Kidney capillary endothelial cell (primary cell): ENCODE measurements at regions not wholly inside any gene's neighbourhood (a gene's known extent, or its start where the extent isn't known, plus 50 kb on each side); places are given as distances from the start of the nearest gene placed in this dataset.
A peak's percentile ranks its signal among the peaks of the same experiment; 100 is the strongest.

Experiments used
- DNase-seq: peaks from one replicate; pipeline ENCODE4 v3.0.0-alpha.2; 2018; ENCODE audit warnings: low spot score

DNA sequence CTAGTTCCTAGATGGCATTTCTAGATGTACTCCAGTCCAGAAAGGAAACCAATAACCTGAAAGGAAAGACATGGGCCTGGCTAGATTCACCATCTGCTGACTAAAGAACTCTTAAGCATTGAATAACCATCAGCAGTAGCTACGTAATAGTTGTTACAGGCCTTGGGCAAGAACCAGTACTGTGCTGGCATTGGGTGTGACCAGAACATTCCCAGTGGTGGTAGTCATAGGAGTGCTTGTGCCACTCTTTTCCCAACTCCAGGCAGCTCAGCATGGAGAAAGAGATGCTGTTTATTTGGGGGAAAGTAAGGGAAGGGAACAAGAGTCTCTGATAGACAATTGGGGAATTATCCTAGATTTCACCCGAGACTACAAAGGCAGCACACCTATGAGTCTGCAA, 333.3 kb downstream of the SLC16A7 start:
- no peak for DNase-seq

DNA sequence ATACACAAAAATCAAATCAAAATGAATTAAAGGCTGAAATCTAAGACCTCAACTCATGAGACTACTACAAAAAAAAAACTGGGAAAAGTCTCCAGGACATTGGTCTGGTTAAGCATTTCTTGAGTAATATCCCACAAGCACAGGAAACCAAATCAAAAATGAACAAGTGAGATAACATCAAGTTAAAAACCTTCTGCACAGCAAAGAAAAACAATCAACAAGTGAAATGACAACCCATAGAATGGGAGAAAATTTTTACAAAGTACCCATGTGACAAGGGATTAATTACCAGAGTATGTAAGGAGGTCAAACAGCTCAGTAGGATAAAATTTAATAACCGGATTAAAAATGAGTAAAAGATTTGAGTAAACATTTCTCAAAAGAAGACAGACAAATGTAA, 338.7 kb downstream of the SLC16A7 start:
- DNase-seq = no peak

DNA sequence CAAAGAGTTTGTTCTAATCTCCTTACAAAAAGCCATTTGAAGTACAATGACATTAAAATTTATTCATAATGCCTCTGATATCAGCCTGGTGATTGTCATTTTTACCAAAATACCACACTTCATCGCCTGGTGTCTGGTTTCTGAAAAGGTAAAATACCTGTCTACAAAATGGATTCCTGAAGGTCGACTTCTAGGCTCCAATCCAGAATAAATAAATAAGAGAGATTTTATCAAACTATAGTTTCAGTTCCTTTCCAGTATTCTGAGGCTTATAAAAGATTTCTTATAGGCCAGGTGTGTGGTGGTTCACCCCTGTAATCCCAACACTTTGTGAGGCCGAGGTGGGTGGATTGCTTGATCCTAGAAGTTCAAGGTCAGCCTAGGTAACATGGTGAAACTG, 340.7 kb downstream of the SLC16A7 start:
- no peak for DNase-seq

DNA sequence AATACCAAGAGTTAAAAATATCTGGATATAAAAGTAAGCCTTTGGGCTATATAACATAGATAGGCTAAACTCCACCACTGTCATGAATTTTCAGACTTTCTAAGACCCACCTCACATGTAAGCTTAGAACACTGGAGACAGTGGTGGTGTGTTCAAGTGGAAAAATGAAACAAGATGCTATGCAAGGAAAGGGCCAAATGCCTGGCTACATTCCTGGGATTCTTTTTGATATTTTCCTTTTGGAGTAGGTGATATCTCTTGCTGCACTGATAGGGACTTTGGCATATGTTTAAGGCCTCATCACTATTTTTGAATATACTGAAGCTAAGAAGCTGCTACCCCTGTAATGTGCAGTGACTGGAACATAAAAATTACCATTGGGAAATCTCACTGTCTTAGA, 341.3 kb downstream of the SLC16A7 start:
- no peak for DNase-seq

DNA sequence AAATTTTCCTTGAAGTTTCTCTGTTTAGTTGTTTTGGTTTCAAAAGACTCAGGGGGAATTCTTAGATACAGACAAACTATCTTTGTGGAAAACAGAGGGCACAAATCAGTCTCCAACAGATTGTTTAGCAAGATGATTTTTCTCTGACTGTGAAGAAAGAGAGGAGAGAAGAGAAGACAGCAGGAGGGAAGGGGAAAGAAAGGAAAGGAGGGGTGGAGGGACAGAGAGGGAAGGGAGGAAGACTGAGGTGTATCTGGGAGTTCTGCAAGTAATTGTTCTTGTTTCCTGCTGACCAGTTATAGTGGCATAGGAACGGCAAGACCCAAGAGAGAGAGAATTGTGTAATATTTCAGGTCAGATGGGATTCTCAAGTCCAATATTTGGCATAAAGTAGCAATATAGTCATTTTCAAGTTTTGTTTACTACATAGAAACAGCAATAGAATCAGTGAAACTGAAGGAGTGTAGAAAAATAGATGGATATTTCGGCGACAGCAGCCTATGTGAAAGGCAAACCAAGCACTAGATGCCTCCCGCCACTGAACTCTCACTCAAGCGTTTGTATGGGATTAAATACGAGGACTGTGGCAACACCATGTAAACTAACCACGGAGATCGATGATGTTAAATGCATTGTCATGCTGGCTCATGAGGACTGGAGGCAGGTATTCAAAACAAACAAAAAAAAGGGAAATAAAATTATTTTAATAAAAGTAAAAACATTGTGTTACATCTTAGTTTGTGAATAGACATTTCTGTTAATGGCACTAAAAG, 342.5 kb downstream of the SLC16A7 start:
- DNase-seq = no peak

DNA sequence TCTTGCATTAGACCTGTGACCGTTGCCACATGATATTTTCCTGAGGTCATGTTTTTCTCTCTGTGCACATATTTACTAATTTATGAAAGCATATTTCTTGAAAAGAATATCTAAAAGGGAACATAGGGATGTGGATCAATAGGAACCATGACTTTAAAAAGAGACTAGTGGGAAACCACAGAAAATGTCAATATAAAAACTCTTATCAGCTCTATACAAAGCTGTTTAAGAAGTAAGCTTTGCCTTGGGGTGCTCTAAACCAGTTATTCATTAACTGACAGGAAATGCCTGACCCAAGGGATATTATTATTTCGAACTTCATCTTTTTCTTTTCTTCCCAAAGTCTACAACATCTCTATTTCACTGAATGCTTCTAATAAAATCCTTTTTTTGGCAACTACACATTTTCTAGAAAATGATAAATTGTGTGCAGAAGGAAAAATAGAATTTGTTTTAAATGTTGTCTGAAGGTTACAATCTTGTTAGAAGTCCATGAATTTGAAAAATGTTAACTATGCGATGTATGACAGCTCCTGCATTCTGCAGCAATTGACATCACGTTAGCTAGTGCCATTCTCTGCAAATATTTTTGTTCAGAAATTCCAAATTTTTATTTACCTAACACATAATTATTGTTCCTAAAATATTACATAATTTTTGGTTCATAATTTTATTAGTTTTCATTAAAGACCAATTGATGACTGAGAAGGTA, 345.0 kb downstream of the SLC16A7 start:
- DNase-seq = no peak

DNA sequence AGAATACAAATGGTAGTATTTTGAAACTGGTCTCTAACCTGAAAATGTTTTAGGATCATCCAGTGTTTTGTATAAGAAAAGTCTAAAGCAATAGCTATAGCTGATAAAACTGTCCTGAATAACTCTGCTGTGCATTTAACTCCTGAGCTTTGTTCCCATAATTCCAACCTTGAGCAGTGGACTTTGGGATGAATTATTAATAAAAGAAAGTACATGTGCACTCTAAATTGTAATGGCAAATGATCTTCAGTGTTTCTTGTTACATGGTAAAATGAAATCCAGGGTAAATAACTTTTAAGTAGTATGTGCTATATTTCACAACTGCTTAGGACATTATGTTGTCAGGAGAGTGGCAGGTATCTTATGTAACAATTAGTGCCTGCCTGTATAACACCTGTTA, 345.6 kb downstream of the SLC16A7 start:
- no peak for DNase-seq

DNA sequence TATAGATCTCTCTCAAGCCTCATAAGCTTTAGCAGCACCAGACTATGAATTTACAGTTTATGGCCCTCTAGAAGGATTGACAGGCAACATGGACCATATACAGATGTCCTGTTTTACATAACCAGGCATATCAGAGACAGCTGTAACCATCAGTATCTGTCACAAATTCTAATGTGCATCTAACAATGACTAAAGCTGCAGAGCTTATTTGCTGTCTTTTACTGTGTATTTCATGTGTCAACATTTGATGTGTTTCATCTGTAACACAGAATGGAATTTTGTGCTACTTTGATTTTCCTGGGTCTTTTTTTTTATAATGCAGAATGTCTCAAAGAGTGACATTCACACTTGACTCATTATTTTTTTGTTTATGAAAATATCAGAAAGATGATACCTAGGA, 348.3 kb downstream of the SLC16A7 start:
- no peak for DNase-seq

DNA sequence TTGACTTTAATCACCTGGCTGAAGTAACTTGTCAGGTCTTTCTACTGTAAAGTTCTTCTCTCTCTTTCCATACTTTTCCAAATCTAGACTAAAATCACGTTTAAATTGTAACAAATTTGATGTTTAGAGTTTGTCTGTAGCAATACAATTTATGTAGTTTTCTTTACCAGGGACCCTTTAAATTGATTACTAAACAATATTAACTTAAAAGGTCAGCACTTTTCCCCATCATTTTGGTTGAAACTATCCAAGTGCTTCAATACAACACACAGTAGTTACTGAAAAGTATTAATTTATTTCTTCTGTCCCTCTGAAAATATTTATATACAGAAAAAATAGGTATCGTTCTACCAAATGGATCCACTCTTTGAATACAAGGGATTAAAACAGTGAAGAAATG, 350.8 kb downstream of the SLC16A7 start:
- DNase-seq = no peak

DNA sequence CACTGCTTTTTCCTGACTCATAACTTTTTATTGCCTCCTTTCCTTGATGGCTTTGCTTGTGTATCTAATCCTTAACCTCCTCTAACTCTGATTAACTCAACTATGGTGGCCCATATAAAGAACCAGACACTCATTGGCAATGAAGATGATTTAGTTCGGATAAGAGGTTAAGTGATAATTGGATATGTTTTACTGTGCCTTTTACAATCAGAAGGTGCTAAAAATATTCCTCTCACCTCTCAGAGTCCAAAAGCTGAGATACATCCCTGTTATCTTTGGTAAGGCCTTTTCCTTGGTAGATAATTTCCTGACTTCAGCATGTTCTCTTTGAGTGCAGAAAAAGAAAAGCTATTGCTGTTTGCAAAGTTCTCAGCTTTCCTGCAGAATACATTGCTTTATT, 367.7 kb downstream of the SLC16A7 start:
- no peak for DNase-seq

DNA sequence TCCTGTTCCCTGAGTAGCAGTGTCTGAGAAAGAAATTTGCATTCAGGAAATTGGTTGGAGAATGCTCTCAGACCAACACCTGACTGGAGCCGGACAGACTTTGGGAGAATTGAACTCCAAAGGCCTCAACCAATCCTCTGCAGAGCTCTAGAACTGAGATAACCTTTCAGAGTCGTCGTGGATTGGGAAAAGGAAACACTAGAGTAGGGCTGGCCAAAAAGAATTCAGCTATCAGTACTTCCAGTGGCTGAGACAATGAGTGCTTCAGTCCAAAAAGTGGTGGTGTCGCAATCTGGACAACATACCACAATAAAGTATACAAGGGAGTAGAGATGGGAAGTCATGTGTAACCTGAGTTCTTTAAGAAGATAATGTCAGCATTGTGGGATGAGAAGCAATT, 377.1 kb downstream of the SLC16A7 start:
- no peak for DNase-seq

DNA sequence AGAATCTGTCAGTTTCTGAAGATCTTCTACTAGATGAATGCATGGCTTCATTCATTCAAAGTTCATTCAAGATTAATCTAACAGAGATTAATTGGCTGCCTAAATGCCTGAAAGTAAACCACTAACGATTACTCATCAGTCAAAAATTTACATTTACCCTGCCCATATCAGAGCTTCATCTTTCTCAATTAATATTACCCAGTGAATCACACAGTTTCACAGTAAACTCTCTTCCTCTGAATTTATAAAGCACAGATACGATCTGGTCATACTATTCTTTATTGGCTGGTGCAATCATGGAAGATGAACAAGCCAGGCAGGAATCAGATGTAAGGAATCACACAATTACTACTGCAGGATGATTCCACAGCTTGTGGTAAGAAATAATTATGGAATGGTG, 377.7 kb downstream of the SLC16A7 start:
- peak; percentile 10 for DNase-seq

DNA sequence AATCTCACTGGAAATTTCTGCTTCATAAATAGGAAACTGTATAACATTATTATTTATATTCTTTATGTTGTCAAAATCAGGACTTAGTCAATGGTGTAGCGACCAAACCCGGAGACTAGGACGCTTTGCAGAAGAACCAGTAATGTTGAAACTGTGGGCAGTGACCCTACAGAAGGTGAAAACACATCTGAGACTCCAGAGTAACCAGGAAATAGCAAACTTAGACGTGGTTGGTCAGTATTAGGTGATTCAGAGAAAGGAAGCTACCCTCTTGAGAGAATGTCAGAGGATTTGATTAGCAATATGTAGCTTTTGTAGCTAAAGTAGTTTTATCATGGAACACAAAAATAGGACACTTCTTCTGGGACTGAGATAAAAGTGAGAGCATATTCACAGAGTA, 381.9 kb downstream of the SLC16A7 start:
- DNase-seq = peak; percentile 4

DNA sequence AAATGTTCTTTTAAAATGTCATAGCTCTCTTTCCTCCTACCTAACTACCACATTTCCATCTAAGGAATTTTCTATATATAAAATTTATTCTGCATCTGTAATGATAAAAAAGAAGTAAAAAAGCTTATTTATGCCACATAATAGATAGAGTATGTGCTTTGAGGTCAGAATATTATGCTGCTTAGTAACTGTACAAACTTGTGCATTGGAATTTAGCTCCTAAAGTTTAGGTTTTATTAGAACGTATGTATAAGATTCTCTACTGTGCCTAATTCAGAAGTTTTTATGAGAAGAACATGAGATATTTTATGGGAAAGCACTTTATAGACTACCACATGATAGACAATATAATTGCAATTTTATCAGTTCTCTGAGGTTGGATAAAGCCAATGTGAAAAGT, 384.6 kb downstream of the SLC16A7 start:
- no peak for DNase-seq

DNA sequence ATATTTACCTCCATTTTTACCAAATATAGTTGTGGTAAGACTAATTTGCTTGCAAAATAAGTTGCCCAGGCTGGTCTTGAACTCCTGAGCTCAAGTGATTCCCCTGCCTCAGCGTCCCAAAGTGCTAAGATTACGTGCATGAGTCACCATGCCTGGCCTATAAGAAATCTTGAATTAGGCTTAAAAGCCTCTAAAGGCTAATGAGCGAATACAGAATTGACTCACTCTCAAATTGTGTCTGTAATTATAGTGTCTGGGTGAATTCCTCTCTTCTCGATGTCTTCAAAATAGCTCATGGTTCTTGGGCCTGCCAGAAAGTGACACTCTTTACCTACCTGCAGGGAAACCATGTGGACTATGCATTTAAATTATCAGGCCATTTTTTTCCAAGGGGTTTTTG, 403.5 kb downstream of the SLC16A7 start:
- DNase-seq = no peak

DNA sequence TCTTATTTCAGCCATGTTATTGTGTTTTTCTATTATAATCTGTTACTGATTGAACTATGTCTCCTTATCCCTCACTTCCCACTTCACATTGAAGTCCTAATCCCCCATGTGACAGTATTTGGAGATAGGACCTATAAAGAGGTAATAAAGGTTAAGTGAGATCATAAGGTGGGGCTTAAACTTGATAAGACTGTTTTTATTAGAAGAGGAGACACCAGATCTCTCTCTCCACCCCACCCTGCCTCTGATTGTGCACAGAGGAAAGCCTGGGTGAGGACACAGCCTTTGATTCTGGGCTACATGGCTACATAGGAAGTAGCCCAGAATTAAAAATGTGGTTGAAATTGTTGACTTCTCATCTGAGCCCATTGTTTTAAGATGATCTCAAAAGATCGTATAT, 414.7 kb downstream of the SLC16A7 start:
- no peak for DNase-seq

DNA sequence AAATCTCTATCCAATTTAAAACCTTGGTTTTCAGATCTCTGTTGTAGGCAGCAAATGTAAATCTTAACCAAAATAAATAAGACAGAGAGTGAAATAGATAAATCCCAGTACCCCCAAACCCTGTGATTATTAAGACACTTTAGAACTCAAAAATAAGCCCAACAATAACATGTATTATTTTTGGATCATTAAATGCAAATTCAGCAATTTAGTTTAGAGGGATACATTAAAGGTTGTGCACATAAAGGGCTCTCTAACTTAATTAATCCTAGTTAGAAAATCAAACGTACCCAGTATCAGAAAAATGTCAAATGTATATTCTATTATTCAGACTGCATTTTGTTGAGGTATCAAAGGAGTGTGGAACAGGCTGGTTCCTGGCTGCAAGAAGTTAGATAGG, 416.8 kb downstream of the SLC16A7 start:
- no peak for DNase-seq

DNA sequence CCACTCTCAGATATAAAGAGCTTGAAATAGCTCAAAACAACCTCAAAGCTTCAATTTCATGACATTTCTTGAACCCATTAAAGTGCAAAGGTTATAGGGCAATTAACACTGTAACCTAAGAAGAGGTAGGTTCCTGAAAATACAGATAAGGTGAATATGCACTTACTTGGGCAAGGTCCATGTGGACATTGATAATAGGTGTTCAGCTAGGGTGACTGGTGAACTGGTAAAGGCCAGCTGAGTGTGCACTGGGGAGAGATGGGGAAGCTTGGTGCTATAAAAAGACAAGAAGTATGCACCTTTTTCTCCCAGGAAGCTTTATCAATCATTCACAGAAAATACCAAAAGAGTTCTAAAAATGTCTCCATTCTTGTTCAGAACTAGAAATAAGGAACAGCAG, 418.6 kb downstream of the SLC16A7 start:
- no peak for DNase-seq

DNA sequence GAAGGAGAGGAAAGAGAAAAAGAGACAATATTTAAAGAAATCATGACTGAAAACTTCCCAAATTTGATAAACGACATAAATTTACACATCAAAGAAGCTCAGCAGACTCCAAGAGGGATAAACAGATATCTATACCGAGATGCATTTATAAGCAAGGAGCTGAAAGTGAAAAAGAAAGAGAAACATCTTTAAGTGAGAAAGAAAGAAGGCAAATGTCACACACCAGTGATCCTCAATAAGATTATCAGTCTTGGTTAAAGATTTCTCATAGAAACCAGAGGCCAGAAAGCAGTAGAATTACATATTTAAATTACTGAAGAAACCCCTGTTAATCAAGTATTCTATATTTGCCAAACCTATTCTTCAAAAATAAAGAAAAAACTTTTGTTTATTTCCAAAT, 424.2 kb downstream of the SLC16A7 start:
- no peak for DNase-seq

DNA sequence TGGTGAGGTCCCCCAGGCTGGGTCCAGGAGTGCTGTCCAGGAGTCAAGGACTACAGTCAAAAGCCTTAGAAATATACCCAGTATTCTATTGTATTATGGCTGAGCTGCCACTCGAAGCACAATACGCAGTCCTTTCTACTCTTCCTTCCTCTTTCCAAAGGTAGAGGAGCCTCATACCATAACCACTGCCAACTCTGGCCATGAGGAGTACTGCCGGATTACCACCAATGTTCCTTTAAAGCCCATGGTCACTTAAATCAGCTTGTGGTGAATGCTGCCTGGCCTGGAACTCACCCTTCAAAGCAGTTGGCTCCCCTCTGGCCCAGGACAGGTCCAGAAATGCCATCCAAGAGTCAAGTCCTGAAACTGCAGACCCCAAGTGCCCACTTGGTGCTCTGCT, 425.4 kb downstream of the SLC16A7 start:
- DNase-seq = no peak

DNA sequence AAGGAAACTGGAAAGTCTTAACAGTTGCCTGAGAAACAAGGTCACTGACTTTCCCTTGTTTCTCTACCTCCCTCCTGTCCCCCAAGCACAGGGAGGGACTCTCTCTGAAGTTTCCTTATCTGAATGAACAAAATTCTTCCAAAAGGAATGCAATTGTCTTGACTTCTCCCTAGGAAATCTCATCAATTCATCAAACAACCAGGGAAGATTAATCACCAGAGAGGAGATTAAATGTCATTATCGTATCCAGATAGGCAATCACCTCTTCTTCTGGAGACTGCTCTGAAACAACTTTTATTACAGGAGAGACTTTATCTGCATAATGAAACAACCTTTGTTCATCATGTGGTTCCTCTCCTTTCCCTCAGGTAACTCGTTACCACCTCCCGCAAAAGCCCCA, 431.4 kb downstream of the SLC16A7 start:
- no peak for DNase-seq

DNA sequence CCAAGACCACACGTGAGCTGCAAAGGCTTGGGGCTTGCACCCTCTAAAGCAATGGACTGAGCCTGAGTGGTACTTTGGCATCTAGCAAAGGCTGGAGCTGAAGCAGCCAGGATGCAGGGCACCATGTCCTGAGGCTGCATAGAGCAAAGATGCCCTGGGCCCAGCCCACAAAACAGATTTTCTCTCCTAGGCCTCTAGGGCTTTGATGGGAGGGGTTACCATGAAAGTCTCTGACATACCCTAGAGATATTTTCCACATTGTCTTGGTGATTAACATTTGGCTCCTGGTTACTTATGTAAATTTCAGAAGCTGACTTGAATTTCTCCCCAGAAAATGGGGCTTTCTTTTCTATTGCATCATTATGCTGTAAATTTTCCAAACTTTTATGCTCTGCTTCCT, 438.3 kb downstream of the SLC16A7 start:
- DNase-seq = no peak

DNA sequence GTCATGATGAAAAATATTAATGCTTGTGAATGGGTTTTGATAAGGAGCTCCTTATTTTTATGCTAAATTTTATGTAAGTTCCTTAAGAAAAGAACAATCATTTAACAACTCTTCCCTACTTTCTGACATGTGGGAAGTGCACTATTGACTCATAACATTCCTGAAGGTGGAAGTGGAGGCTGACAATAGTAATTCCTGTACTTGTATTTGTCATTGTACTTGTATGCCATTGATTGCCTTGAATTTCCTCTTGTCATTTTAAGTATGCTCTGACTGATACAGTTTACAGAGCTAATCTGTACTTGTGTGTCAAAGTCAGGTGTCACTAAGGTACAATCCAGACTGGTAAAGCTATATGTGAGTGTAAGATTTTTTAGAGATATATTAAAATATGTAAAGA, 440.0 kb downstream of the SLC16A7 start:
- DNase-seq = peak; percentile 92

DNA sequence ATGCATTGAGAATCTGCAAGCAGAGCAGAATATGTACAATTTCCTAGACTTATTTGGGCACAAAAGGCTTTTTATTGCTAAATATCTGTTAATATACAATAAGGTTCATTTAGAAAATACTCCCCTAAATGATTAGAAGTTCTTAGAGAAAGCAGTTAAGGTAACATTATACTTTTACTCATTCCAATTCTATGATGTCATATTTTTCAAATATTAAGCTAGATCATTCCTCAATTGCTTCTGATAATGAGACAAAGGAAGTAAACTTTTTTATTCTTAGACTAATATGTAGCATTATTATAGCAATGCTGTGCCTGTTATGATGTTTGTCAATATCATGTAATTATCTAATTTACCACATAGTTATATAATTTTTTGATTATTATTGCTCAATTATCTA, 447.0 kb downstream of the SLC16A7 start:
- no peak for DNase-seq
